ENCODE measurements at regions not wholly inside any gene's neighbourhood (a gene's known extent, or its start where the extent isn't known, plus 50 kb on each side); places are given as distances from the start of the nearest gene placed in this dataset.

GRCh38 chr6:106804346-106805335 is 169.9 kb downstream of the CD24 start:
- Histone ChIP-seq H3K4me3 (replicated peaks in 1 of 4; ENCODE audit: control extremely low read depth in 1 of 4, insufficient read depth in 1 of 4, low read depth in 3 of 4, low read length in 4 of 4) (no peak overlapping the region), H3K4me1 (ENCODE audit: control insufficient read depth, extremely low read depth, insufficient read depth, low read length) (no peaks in the 10 kb centered on the region), H4K20me1 (ENCODE audit: control insufficient read depth, extremely low read depth, insufficient read depth, low read length) (no peaks in the 10 kb centered on the region), H3K27me3 (ENCODE audit: control insufficient read depth, insufficient read depth, low read length) (no peaks in the 10 kb centered on the region), H3K27ac (ENCODE audit: insufficient read depth, low read length) (no peak overlapping the region), H3K9ac (ENCODE audit: insufficient read depth, low read length) (no peak overlapping the region), H3K9me3 (ENCODE audit: control insufficient read depth, insufficient read depth, low read depth, low read length) (no peaks in the 10 kb centered on the region), H2AFZ (ENCODE audit: low read length) (no peak overlapping the region), H3K36me3 (ENCODE audit: control insufficient read depth, insufficient read depth, low read length) (no peaks in the 10 kb centered on the region), H3K79me2 (ENCODE audit: control insufficient read depth, insufficient read depth, low read length) (no peaks in the 10 kb centered on the region), H3K4me2 (ENCODE audit: extremely low read depth, insufficient read depth, low read length) (no peak overlapping the region)
- DNase-seq (ENCODE audit: low read depth in 2 of 2), result no peak
- TF ChIP-seq CTCF (conservative IDR thresholded peaks at IDR 0.05 in 1 of 2, IDR thresholded peaks at IDR 0.05 in 1 of 2; ENCODE audit: low read depth in 1 of 2, low read length in 2 of 2) (no peak), EZH2 (IDR thresholded peaks at IDR 0.05; ENCODE audit: low read length, missing control alignments) (no peak)

GRCh38 chr6:106803188-106803587 is 171.3 kb downstream of the CD24 start:
- Histone ChIP-seq H3K4me2 (ENCODE audit: extremely low read depth, insufficient read depth, low read length) (no peak overlapping the region), H3K27me3 (ENCODE audit: control insufficient read depth, insufficient read depth, low read length) (no peaks in the 10 kb centered on the region), H2AFZ (ENCODE audit: low read length) (no peak overlapping the region), H3K36me3 (ENCODE audit: control insufficient read depth, insufficient read depth, low read length) (no peaks in the 10 kb centered on the region), H3K9me3 (ENCODE audit: control insufficient read depth, insufficient read depth, low read depth, low read length) (no peaks in the 10 kb centered on the region), H3K9ac (ENCODE audit: insufficient read depth, low read length) (no peak overlapping the region), H3K27ac (ENCODE audit: insufficient read depth, low read length) (no peak overlapping the region), H3K4me1 (ENCODE audit: control insufficient read depth, extremely low read depth, insufficient read depth, low read length) (no peaks in the 10 kb centered on the region), H4K20me1 (ENCODE audit: control insufficient read depth, extremely low read depth, insufficient read depth, low read length) (no peaks in the 10 kb centered on the region), H3K79me2 (ENCODE audit: control insufficient read depth, insufficient read depth, low read length) (no peaks in the 10 kb centered on the region), H3K4me3 (replicated peaks in 1 of 4; ENCODE audit: control extremely low read depth in 1 of 4, insufficient read depth in 1 of 4, low read depth in 3 of 4, low read length in 4 of 4) (no peak overlapping the region)
- TF ChIP-seq CTCF (conservative IDR thresholded peaks at IDR 0.05 in 1 of 2, IDR thresholded peaks at IDR 0.05 in 1 of 2; ENCODE audit: low read depth in 1 of 2, low read length in 2 of 2) (no peak), EZH2 (IDR thresholded peaks at IDR 0.05; ENCODE audit: low read length, missing control alignments) (no peak)
- no peak for DNase-seq (ENCODE audit: low read depth in 2 of 2)

- Histone ChIP-seq H3K36me3 (ENCODE audit: control insufficient read depth, insufficient read depth, low read length) (no peaks in the 10 kb centered on the region), H3K9ac (ENCODE audit: insufficient read depth, low read length) (no peak overlapping the region), H2AFZ (ENCODE audit: low read length) (no peak overlapping the region), H3K4me2 (ENCODE audit: extremely low read depth, insufficient read depth, low read length) (no peak overlapping the region), H3K4me1 (ENCODE audit: control insufficient read depth, extremely low read depth, insufficient read depth, low read length) (no peaks in the 10 kb centered on the region), H3K4me3 (replicated peaks in 1 of 4; ENCODE audit: control extremely low read depth in 1 of 4, insufficient read depth in 1 of 4, low read depth in 3 of 4, low read length in 4 of 4) (no peak overlapping the region), H4K20me1 (ENCODE audit: control insufficient read depth, extremely low read depth, insufficient read depth, low read length) (no peaks in the 10 kb centered on the region), H3K27ac (ENCODE audit: insufficient read depth, low read length) (no peak overlapping the region), H3K27me3 (ENCODE audit: control insufficient read depth, insufficient read depth, low read length) (no peaks in the 10 kb centered on the region), H3K9me3 (ENCODE audit: control insufficient read depth, insufficient read depth, low read depth, low read length) (no peaks in the 10 kb centered on the region), H3K79me2 (ENCODE audit: control insufficient read depth, insufficient read depth, low read length) (no peaks in the 10 kb centered on the region)
- no peak for DNase-seq (ENCODE audit: low read depth in 2 of 2)
- TF ChIP-seq CTCF (conservative IDR thresholded peaks at IDR 0.05 in 1 of 2, IDR thresholded peaks at IDR 0.05 in 1 of 2; ENCODE audit: low read depth in 1 of 2, low read length in 2 of 2) (no peak), EZH2 (IDR thresholded peaks at IDR 0.05; ENCODE audit: low read length, missing control alignments) (no peak)
Observed at GRCh38 chr6:106802139-106802538, 172.4 kb downstream of the CD24 start.
